ENCODE measurements at regions not wholly inside any gene's neighbourhood (a gene's known extent, or its start where the extent isn't known, plus 50 kb on each side); places are given as distances from the start of the nearest gene placed in this dataset.

DNA sequence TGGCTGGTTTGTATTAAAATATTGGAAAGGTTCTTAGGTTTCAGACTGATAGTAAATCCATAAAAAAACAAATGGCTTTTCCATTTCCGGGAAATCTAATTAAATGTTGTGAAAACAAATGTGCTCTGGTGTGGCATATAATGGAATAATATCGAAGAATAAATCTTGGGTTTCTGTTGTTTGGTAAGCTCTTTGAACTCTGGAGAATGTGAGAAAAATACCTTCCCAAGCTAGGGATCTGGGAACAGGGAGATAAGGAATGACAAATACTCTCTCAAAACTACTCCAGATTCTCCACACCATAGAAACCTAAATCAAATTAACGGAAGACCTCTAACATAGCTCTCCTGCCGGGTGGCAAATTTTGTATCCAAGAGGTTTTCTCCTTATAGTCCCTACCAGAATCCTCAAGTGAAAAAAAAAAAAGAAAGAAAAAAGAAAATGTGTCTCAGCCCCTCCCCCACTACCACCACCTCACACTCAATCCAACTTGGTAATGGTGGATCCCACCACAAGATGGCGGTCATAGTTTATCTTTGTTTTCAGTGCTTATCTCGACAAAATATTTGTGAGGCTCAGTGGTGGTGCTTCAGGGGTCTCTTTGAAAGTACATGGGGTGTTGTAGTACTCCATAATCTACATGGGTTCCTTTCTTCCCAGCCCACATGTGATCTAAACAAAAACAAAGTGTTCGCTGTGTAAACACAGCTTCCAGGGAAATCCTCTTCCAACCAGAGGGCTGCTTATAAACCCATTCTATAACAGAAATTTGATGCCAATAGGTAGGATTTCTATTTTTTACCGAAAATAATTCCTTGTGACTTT lies 54.5 kb upstream of the FST start:
- Histone ChIP-seq H3K27me3 (no peaks in the 10 kb centered on the region), H3K4me3 (no peak overlapping the region), H3K36me3 (no peaks in the 10 kb centered on the region; the same call in 1 of the 2 replicates), H3K9me3 (no peaks in the 10 kb centered on the region)
- no peak for DNase-seq

DNA sequence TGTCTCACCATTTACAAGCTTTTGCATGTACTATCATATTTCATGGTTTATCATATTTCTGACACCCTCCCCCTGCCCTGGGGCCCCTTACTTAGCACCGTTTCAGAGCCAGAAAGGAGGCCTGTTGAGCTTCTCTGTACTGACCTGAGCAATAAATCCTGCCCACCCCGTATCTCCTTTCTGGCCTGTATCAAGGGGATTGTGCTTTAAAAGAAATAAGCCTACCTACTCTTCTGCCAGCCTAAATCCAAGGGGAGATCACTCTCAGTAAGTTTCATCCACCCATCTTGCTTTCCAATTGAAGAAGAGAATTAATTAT lies 54.0 kb upstream of the FST start:
- no peak overlapping the region for H3K4me3 ChIP-seq
- no peaks in the 10 kb centered on the region; the same call in 1 of the 2 replicates for H3K36me3 ChIP-seq
- H3K27me3 ChIP-seq, result no peaks in the 10 kb centered on the region
- DNase-seq, result no peak
- H3K9me3 ChIP-seq, result no peaks in the 10 kb centered on the region

DNA sequence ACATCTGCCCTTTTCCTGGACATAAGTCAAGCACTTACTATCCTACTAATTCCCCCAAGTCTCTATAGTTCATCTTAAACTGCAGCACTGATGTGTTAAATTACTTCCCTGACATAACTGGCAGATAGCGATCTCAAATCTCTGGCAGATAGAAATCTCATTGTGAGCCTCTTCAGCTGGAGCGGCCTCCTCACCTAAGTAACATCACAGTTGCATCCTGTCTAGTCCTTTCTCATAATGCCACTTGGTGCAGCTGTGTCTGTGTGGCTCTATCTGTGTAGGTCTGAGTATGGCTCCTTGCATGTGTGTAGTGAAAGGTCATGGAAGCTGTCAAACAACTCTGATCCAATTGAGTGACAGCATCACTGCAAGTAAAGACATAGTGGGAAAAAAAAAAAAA lies 53.6 kb upstream of the FST start:
- no peak for DNase-seq
- Histone ChIP-seq H3K36me3 (no peaks in the 10 kb centered on the region; the same call in 1 of the 2 replicates), H3K27me3 (no peaks in the 10 kb centered on the region), H3K9me3 (no peaks in the 10 kb centered on the region), H3K4me3 (no peak overlapping the region)

DNA sequence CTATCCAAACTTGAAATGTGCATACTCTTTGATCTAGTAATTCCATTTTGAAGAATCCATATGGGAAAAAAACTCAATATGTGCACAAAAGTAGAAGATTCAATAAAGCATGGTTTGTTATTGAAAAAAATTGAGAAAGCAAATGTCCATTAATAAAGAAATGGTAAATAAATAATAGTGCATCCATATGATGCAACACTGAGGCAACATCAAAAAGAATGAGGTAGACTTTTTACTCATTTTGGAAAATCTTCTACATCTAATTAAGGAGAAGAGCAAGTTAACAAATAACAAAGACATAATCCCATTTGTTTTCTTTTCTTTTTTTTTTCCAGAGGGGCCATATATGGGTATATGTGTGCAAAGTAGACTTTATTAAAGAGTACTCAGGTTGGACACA lies 52.5 kb upstream of the FST start:
- Histone ChIP-seq H3K4me3 (no peak overlapping the region), H3K9me3 (no peaks in the 10 kb centered on the region), H3K27me3 (no peaks in the 10 kb centered on the region), H3K36me3 (no peaks in the 10 kb centered on the region; the same call in 1 of the 2 replicates)
- DNase-seq, result no peak

DNA sequence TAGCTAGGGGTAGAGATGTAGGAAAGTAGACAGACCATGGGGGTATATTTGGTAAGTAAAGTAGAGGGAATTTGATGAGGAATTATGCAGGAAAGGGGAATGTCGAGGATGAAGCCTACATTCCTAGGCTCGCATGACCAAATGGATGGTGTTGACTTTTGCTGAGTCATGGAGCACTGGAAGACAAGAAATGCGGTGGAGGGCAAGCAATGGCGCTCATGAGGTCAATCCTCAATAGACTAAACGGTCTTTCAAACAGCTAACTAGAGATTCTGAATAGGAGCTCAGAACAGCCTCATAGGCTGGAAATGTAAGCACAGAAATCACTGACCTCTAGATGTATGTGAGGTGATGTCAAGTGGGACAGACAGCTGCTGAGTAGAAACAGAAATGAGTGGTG lies 50.7 kb upstream of the FST start:
- H3K4me3 ChIP-seq, result no peak overlapping the region
- no peak for DNase-seq

DNA sequence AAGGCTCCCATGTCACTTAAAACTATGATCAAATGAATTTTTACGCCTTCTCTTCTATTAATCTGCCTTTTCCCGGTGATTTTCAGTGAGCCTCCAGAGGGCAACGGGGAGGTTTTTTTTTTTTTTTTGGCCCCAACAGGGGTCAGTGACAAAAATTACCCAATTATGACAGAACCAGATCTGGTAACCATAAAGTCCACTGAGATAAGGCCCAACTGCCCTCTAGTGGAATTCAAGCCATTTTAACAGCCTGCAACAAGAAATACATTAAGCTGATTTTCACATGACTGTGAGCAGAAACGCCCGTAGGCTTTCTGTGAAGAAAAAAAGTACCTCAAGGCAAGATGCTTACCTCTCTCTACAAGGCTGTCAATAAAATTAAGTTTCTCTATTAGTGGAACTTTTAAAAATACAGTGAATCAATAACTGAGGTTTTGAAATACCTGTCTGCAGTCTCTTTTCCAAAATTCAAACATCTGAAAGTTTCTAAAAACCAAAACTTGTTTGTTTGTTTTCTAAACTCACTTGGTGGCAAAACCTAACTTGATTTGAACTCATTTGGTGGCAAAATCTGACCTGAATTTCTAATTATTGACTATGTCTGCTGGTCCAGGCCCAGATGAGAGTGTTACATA lies 49.7 kb upstream of the FST start:
- Histone ChIP-seq H3K4me3 (no peak overlapping the region), H3K9me3 (no peaks in the 10 kb centered on the region), H3K36me3 (no peaks in the 10 kb centered on the region; the same call in 1 of the 2 replicates), H3K27me3 (no peaks in the 10 kb centered on the region)
- no peak for DNase-seq

More for the DNA sequence above, 50.7 kb upstream of the FST start:
- Histone ChIP-seq H3K9me3 (no peaks in the 10 kb centered on the region), H3K27me3 (no peaks in the 10 kb centered on the region), H3K36me3 (no peaks in the 10 kb centered on the region; the same call in 1 of the 2 replicates)
